Adrenal gland (tissue), 9 donors: ENCODE measurements at regions not wholly inside any gene's neighbourhood (a gene's known extent, or its start where the extent isn't known, plus 50 kb on each side); places are given as distances from the start of the nearest gene placed in this dataset.

Experiments
- DNase-seq, 7 donors: peaks; one replicate each; pipeline ENCODE4 v3.0.0-alpha.2; 2019 to 2020
- H3K27ac ChIP-seq, 5 donors: fragments of 200-600 bp; sonication (generic) in 4 of 5; 1 replicate in 3 of 5; 2 replicates in 2 of 5; pipeline versions ENCODE4 v1.5.1 to v1.8.0; 2016 to 2020; ENCODE audit warnings: mild to moderate bottlenecking in 1 of 5
- H3K27me3 ChIP-seq: fragments of 200-600 bp; 2 replicates; pipeline ENCODE4 v1.8.0; 2021
- H3K36me3 ChIP-seq, 2 donors: fragments of 200-600 bp; replicated peaks in 1 of 2; 1 replicate in 1 of 2; 2 replicates in 1 of 2; pipeline versions ENCODE4 v1.5.1 to v1.8.0; 2018 to 2022
- H3K4me1 ChIP-seq, 2 donors: fragments of 200-600 bp; replicated peaks in 1 of 2; 1 replicate in 1 of 2; 2 replicates in 1 of 2; pipeline versions ENCODE4 v1.5.1 to v1.8.0; 2018 to 2021
- H3K4me3 ChIP-seq, 4 donors: fragments of 200-600 bp; sonication (generic) in 3 of 4; one replicate each; pipeline ENCODE4 v1.5.1; 2016 to 2018
- H3K9me3 ChIP-seq, 3 donors: fragments of 200-600 bp; sonication (generic) in 1 of 3; replicated peaks in 1 of 3; 1 replicate in 2 of 3; 2 replicates in 1 of 3; pipeline versions ENCODE4 v1.5.1 to v1.8.0; 2016 to 2021
- CTCF ChIP-seq, 6 experiments: fragments of 450-650 bp in 4 of 6; fragments of 200-600 bp in 2 of 6; sonication (generic) in 1 of 6; IDR thresholded peaks; 1 replicate in 5 of 6; 2 replicates in 1 of 6; pipeline versions ENCODE4 v1.5.1 to v1.8.0; 2016 to 2021; ENCODE audit warnings: antibody characterized with exemption in 6 of 6, mild to moderate bottlenecking in 2 of 6, moderate library complexity in 1 of 6
- POLR2A ChIP-seq, 2 donors: fragments of 450-650 bp; IDR thresholded peaks; one replicate each; pipeline ENCODE4 v1.6.1; 2017; ENCODE audit warnings: antibody characterized with exemption in 2 of 2, mild to moderate bottlenecking in 2 of 2, moderate library complexity in 1 of 2
- WGBS, 4 donors: extraction: QIAGEN DNeasy Blood & Tissue Kit in 2 of 4; methylation state at CpG; one replicate each; pipeline versions ENCODE4 v1.1.5 to v1.1.7; 2013 to 2017; 5-methylcytosine and 5-hydroxymethylcytosine counted together
- intact Hi-C, 2 donors: fragments of 100-400 bp; cut with DNase I; formaldehyde crosslinking; loops; one replicate each; pipeline versions ENCODE4 v1.14.1 to v1.15.0; 2022 to 2023
- donor health status: healthy with polysubstance abuse.
- donor health status: Bipolar disorder and iron deficiency.
- donor health status: DM: yes; HTN: yes; CAD: no.
- donor health status: DM: no; HTN: no; CAD: no.
- donor health status: DM: no; HTN: no; CAD: no.

GRCh38 chr20:39412091-39412490 is 449.9 kb downstream of the DHX35 start:
- no peak overlapping the region for H3K4me3 ChIP-seq
- DNase-seq: no peak
- no peak overlapping the region for H3K27ac ChIP-seq
- H3K4me1 ChIP-seq: no peaks in the 10 kb centered on the region
- intact Hi-C loops: no loop called here
- H3K27me3 ChIP-seq: no peaks in the 10 kb centered on the region
- TF ChIP-seq CTCF (IDR thresholded peaks at IDR 0.05) (no peak), POLR2A (IDR thresholded peaks at IDR 0.05) (no peak)
- H3K36me3 ChIP-seq: no peaks in the 10 kb centered on the region
- no peaks in the 10 kb centered on the region for H3K9me3 ChIP-seq

- TF ChIP-seq CTCF (IDR thresholded peaks at IDR 0.05) (no peak), POLR2A (IDR thresholded peaks at IDR 0.05) (no peak)
- Histone ChIP-seq H3K4me1 (no peaks in the 10 kb centered on the region), H3K36me3 (no peaks in the 10 kb centered on the region), H3K4me3 (no peak overlapping the region), H3K27me3 (no peaks in the 10 kb centered on the region), H3K9me3 (no peaks in the 10 kb centered on the region), H3K27ac (no peak overlapping the region)
- DNase-seq: no peak
- intact Hi-C loops: no loop called here
These were observed 437.3 kb downstream of the DHX35 start for GRCh38 chr20:39399463-39399862.

- no peak overlapping the region for H3K27ac ChIP-seq
- WGBS, 4 donors: 55 to 70% (median 68%) methylated on average over 2 of the region's 2 CpGs
- no peaks in the 10 kb centered on the region for H3K4me1 ChIP-seq
- no peaks in the 10 kb centered on the region for H3K27me3 ChIP-seq
- H3K9me3 ChIP-seq: no peaks in the 10 kb centered on the region
- intact Hi-C loops: no loop called here
- no peaks in the 10 kb centered on the region for H3K36me3 ChIP-seq
- DNase-seq: no peak
- H3K4me3 ChIP-seq: no peak overlapping the region
- TF ChIP-seq POLR2A (IDR thresholded peaks at IDR 0.05) (no peak), CTCF (IDR thresholded peaks at IDR 0.05) (no peak)
These were observed 436.5 kb downstream of the DHX35 start for GRCh38 chr20:39398656-39399055.

GRCh38 chr20:39397646-39398045 is 435.5 kb downstream of the DHX35 start:
- TF ChIP-seq CTCF (IDR thresholded peaks at IDR 0.05): no peak
- TF ChIP-seq POLR2A (IDR thresholded peaks at IDR 0.05): no peak
- H3K27me3 ChIP-seq: no peaks in the 10 kb centered on the region
- H3K27ac ChIP-seq: no peak overlapping the region
- no peaks in the 10 kb centered on the region for H3K9me3 ChIP-seq
- H3K4me3 ChIP-seq: no peak overlapping the region
- 92 to 96% (median 95%) methylated on average over 2 of the region's 2 CpGs for WGBS, 4 donors
- intact Hi-C loops: no loop called here
- H3K36me3 ChIP-seq: no peaks in the 10 kb centered on the region
- no peak for DNase-seq
- no peaks in the 10 kb centered on the region for H3K4me1 ChIP-seq
